ENCODE measurements at regions not wholly inside any gene's neighbourhood (a gene's known extent, or its start where the extent isn't known, plus 50 kb on each side); places are given as distances from the start of the nearest gene placed in this dataset.

GRCh38 chr20:58081846-58082245, 146.6 kb downstream of the ANKRD60 start:
- Histone ChIP-seq H3K27me3 (ENCODE audit: control insufficient read depth, insufficient read depth, low read length) (no peaks in the 10 kb centered on the region), H3K27ac (ENCODE audit: low read length) (no peak overlapping the region), H3K36me3 (ENCODE audit: control insufficient read depth, insufficient read depth, low read length) (no peaks in the 10 kb centered on the region), H3K9me3 (ENCODE audit: control insufficient read depth, insufficient read depth, low read length) (no peaks in the 10 kb centered on the region), H3K4me1 (ENCODE audit: control insufficient read depth, insufficient read depth, low read length) (no peaks in the 10 kb centered on the region), H3K4me3 (ENCODE audit: low read length) (no peak overlapping the region)
- intact Hi-C loops (cut with micrococcal nuclease), result no loop called here
- 63% methylated on average over 1 of the region's 1 CpG for WGBS (ENCODE audit: insufficient coverage)
- Mint-ChIP-seq H3K27ac (no peak overlapping the region), H3K4me1 (no peaks in the 10 kb centered on the region), H3K4me3 (no peak overlapping the region), H3K9me3 (no peaks in the 10 kb centered on the region), H3K36me3 (no peaks in the 10 kb centered on the region), H3K27me3 (ENCODE audit: low read depth in 2 of 2) (peaks cover 6 to 8% of the 10 kb centered on the region in 2 donors)
- ATAC-seq (no peak), DNase-seq (no peak)
- TF ChIP-seq CTCF (IDR thresholded peaks at IDR 0.05), result no peak

- Histone ChIP-seq H3K9me3 (ENCODE audit: control insufficient read depth, insufficient read depth, low read length) (no peaks in the 10 kb centered on the region), H3K36me3 (ENCODE audit: control insufficient read depth, insufficient read depth, low read length) (no peaks in the 10 kb centered on the region), H3K27me3 (ENCODE audit: control insufficient read depth, insufficient read depth, low read length) (no peaks in the 10 kb centered on the region), H3K27ac (ENCODE audit: low read length) (no peak overlapping the region), H3K4me3 (ENCODE audit: low read length) (no peak overlapping the region), H3K4me1 (ENCODE audit: control insufficient read depth, insufficient read depth, low read length) (no peaks in the 10 kb centered on the region)
- no peak for TF ChIP-seq CTCF (IDR thresholded peaks at IDR 0.05)
- DNase-seq, result no peak
- intact Hi-C loops (cut with micrococcal nuclease), result no loop called here
- Mint-ChIP-seq H3K4me3 (no peak overlapping the region), H3K27me3 (ENCODE audit: low read depth in 2 of 2) (peaks cover 12 to 14% of the 10 kb centered on the region in 2 donors), H3K4me1 (peaks cover 0 to 4% of the 10 kb centered on the region in 2 donors), H3K27ac (no peak overlapping the region), H3K9me3 (no peaks in the 10 kb centered on the region), H3K36me3 (no peaks in the 10 kb centered on the region)
- WGBS (ENCODE audit: insufficient coverage), result 78% methylated on average over 7 of the region's 7 CpGs
- ATAC-seq, result no peak
Measured at GRCh38 chr20:58078741-58079522, 149.5 kb downstream of the ANKRD60 start.

- Mint-ChIP-seq H3K27me3 (ENCODE audit: low read depth in 2 of 2) (peaks cover 15 to 16% of the 10 kb centered on the region in 2 donors), H3K27ac (no peak overlapping the region), H3K36me3 (no peaks in the 10 kb centered on the region), H3K4me1 (peaks cover 0 to 4% of the 10 kb centered on the region in 2 donors), H3K9me3 (no peaks in the 10 kb centered on the region), H3K4me3 (no peak overlapping the region)
- no peak overlapping the region for H3K4me3 ChIP-seq (ENCODE audit: low read length)
- H3K27me3 ChIP-seq (ENCODE audit: control insufficient read depth, insufficient read depth, low read length), result no peaks in the 10 kb centered on the region
- intact Hi-C loops (cut with micrococcal nuclease), result no loop called here
- no peak for TF ChIP-seq CTCF (IDR thresholded peaks at IDR 0.05)
- H3K36me3 ChIP-seq (ENCODE audit: control insufficient read depth, insufficient read depth, low read length), result no peaks in the 10 kb centered on the region
- ATAC-seq, result no peak
- no peaks in the 10 kb centered on the region for H3K4me1 ChIP-seq (ENCODE audit: control insufficient read depth, insufficient read depth, low read length)
- no peak overlapping the region for H3K27ac ChIP-seq (ENCODE audit: low read length)
- no peak for DNase-seq
- WGBS (ENCODE audit: insufficient coverage), result 91% methylated on average over 6 of the region's 6 CpGs
- no peaks in the 10 kb centered on the region for H3K9me3 ChIP-seq (ENCODE audit: control insufficient read depth, insufficient read depth, low read length)
Measured at GRCh38 chr20:58077282-58077681, 151.2 kb downstream of the ANKRD60 start.

- Mint-ChIP-seq H3K9me3 (no peaks in the 10 kb centered on the region), H3K4me3 (no peak overlapping the region), H3K27me3 (ENCODE audit: low read depth in 2 of 2) (peaks cover 16 to 18% of the 10 kb centered on the region in 2 donors), H3K36me3 (no peaks in the 10 kb centered on the region), H3K27ac (no peak overlapping the region), H3K4me1 (peaks cover 0 to 4% of the 10 kb centered on the region in 2 donors)
- H3K36me3 ChIP-seq (ENCODE audit: control insufficient read depth, insufficient read depth, low read length), result no peaks in the 10 kb centered on the region
- H3K9me3 ChIP-seq (ENCODE audit: control insufficient read depth, insufficient read depth, low read length), result no peaks in the 10 kb centered on the region
- H3K27ac ChIP-seq (ENCODE audit: low read length), result no peak overlapping the region
- TF ChIP-seq CTCF (IDR thresholded peaks at IDR 0.05), result no peak
- WGBS (ENCODE audit: insufficient coverage), result 87% methylated on average over 4 of the region's 4 CpGs
- H3K4me1 ChIP-seq (ENCODE audit: control insufficient read depth, insufficient read depth, low read length), result no peaks in the 10 kb centered on the region
- intact Hi-C loops (cut with micrococcal nuclease), result no loop called here
- no peak overlapping the region for H3K4me3 ChIP-seq (ENCODE audit: low read length)
- DNase-seq, result no peak
- no peaks in the 10 kb centered on the region for H3K27me3 ChIP-seq (ENCODE audit: control insufficient read depth, insufficient read depth, low read length)
- ATAC-seq, result no peak
Measured at GRCh38 chr20:58076405-58076804, 152.0 kb downstream of the ANKRD60 start.

All from natural killer cell (primary cell).